ENCODE measurements at regions not wholly inside any gene's neighbourhood (a gene's known extent, or its start where the extent isn't known, plus 50 kb on each side); places are given as distances from the start of the nearest gene placed in this dataset.

- DNase-seq (no peak), ATAC-seq (no peak)
- WGBS, 2 donors = 63 to 66% methylated on average over 1 of the region's 1 CpG
- Histone ChIP-seq H3K27ac (no peak overlapping the region), H3K9me3 (peaks cover 0 to 11% (median 0%) of the 10 kb centered on the region in 11 donors), H3K4me3 (no peak overlapping the region), H3K36me3 (no peaks in the 10 kb centered on the region), H3K27me3 (no peaks in the 10 kb centered on the region), H3K4me1 (no peaks in the 10 kb centered on the region)
- no peak for TF ChIP-seq CTCF (IDR thresholded peaks at IDR 0.05)
- intact Hi-C loops (cut with DNase I) = no loop called here
Measured at GRCh38 chr5:84825606-84826005, 440.9 kb upstream of the EDIL3 start.

DNA sequence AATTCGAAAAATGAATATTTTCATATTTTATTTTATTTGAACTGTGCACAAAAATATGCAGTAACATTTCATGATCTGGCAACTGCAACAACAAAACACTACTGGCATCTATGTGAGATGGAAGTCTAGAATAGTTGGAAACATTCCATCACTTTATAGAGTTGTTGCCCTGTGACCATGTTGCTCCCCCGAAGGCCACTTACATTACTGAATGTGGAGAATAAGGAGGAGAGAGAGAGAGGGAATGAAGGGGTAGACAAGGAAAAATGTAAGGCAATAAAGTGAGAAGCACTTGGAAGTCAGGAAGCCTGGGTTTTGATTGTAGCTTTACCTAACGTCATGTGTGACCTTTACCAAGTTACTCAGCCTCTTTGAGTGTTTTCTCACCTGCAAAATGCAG lies 437.2 kb upstream of the EDIL3 start:
- no peak for ATAC-seq
- intact Hi-C loops (cut with DNase I) = no loop called here
- no peak for DNase-seq

GRCh38 chr5:84817953-84818352 lies 433.3 kb upstream of the EDIL3 start:
- H3K4me1 ChIP-seq = no peaks in the 10 kb centered on the region
- WGBS, 2 donors = 82 to 84% methylated on average over 5 of the region's 5 CpGs
- TF ChIP-seq CTCF (IDR thresholded peaks at IDR 0.05) = no peak

More for the DNA sequence above, 437.2 kb upstream of the EDIL3 start:
- Histone ChIP-seq H3K36me3 (no peaks in the 10 kb centered on the region), H3K4me3 (no peak overlapping the region), H3K27me3 (no peaks in the 10 kb centered on the region), H3K4me1 (no peaks in the 10 kb centered on the region), H3K9me3 (no peaks in the 10 kb centered on the region), H3K27ac (no peak overlapping the region)
- no peak for TF ChIP-seq CTCF (IDR thresholded peaks at IDR 0.05)
- 65 to 72% methylated on average over 3 of the region's 3 CpGs for WGBS, 2 donors

GRCh38 chr5:84816746-84817547 lies 432.3 kb upstream of the EDIL3 start:
- H3K36me3 ChIP-seq = no peaks in the 10 kb centered on the region
- H3K27me3 ChIP-seq = no peaks in the 10 kb centered on the region
- DNase-seq (no peak), ATAC-seq (no peak)
- no peaks in the 10 kb centered on the region for H3K9me3 ChIP-seq
- intact Hi-C loops (cut with DNase I) = no loop called here
- no peaks in the 10 kb centered on the region for H3K4me1 ChIP-seq
- no peak overlapping the region for H3K4me3 ChIP-seq
- WGBS, 2 donors = 55 to 59% methylated on average over 4 of the region's 4 CpGs
- no peak for TF ChIP-seq CTCF (IDR thresholded peaks at IDR 0.05)
- H3K27ac ChIP-seq = no peak overlapping the region

More at GRCh38 chr5:84817953-84818352, 433.3 kb upstream of the EDIL3 start:
- H3K4me3 ChIP-seq = no peak overlapping the region
- H3K36me3 ChIP-seq = no peaks in the 10 kb centered on the region
- no peak overlapping the region for H3K27ac ChIP-seq
- ATAC-seq (no peak), DNase-seq (no peak)
- intact Hi-C loops (cut with DNase I) = no loop called here
- H3K27me3 ChIP-seq = no peaks in the 10 kb centered on the region
- no peaks in the 10 kb centered on the region for H3K9me3 ChIP-seq
